Peyer's patch (tissue), 4 donors: ENCODE measurements at regions not wholly inside any gene's neighbourhood (a gene's known extent, or its start where the extent isn't known, plus 50 kb on each side); places are given as distances from the start of the nearest gene placed in this dataset.

ENCODE experiments used
- DNase-seq, 3 donors: peaks; one replicate each; pipeline ENCODE4 v3.0.0-alpha.2; 2017 to 2019
- H3K27ac ChIP-seq, 4 donors: fragments of 200-600 bp; sonication (generic); one replicate each; pipeline ENCODE4 v1.5.1; 2016 to 2019
- H3K27me3 ChIP-seq, 2 donors: fragments of 200-600 bp; sonication (generic); one replicate each; pipeline ENCODE4 v1.5.1; 2019
- H3K36me3 ChIP-seq, 3 donors: fragments of 200-600 bp; sonication (generic); one replicate each; pipeline ENCODE4 v1.5.1; 2016 to 2019
- H3K4me1 ChIP-seq, 4 donors: fragments of 200-600 bp; sonication (generic); one replicate each; pipeline ENCODE4 v1.5.1; 2016 to 2019
- H3K4me3 ChIP-seq, 4 donors: fragments of 200-600 bp; sonication (generic); 1 replicate in 3 of 4; 2 replicates in 1 of 4; pipeline ENCODE4 v1.5.1; 2016 to 2019; ENCODE audit warnings: mild to moderate bottlenecking in 1 of 4
- H3K9me3 ChIP-seq, 4 donors: fragments of 200-600 bp; sonication (generic); one replicate each; pipeline ENCODE4 v1.5.1; 2016 to 2019; ENCODE audit warnings: mild to moderate bottlenecking in 1 of 4
- CTCF ChIP-seq, 6 experiments: fragments of 450-650 bp in 4 of 6; fragments of 200-600 bp in 2 of 6; sonication (generic) in 1 of 6; IDR thresholded peaks; one replicate each; pipeline ENCODE4 v1.5.1; 2017 to 2019; ENCODE audit warnings: antibody characterized with exemption in 6 of 6, mild to moderate bottlenecking in 3 of 6, moderate library complexity in 1 of 6
- POLR2A ChIP-seq, 2 donors: fragments of 450-650 bp; IDR thresholded peaks; one replicate each; pipeline ENCODE4 v1.5.1; 2017; ENCODE audit warnings: antibody characterized with exemption in 2 of 2, mild to moderate bottlenecking in 2 of 2, moderate library complexity in 2 of 2

- no peaks in the 10 kb centered on the region for H3K27me3 ChIP-seq
- TF ChIP-seq CTCF (IDR thresholded peaks at IDR 0.05) (no peak), POLR2A (IDR thresholded peaks at IDR 0.05) (no peak)
- peaks cover 0 to 4% (median 2%) of the 10 kb centered on the region in 4 donors for H3K9me3 ChIP-seq
- no peaks in the 10 kb centered on the region for H3K36me3 ChIP-seq
- no peaks in the 10 kb centered on the region for H3K4me1 ChIP-seq
- no peak overlapping the region for H3K4me3 ChIP-seq
- no peak for DNase-seq
- H3K27ac ChIP-seq, result no peak overlapping the region
Measured at GRCh38 chr6:41409489-41409888, 74.1 kb downstream of the NCR2 start.

GRCh38 chr6:41411961-41412360 is 76.6 kb downstream of the NCR2 start:
- TF ChIP-seq POLR2A (IDR thresholded peaks at IDR 0.05) (no peak), CTCF (IDR thresholded peaks at IDR 0.05) (no peak)
- Histone ChIP-seq H3K4me3 (no peak overlapping the region), H3K27me3 (peaks cover 0 to 3% of the 10 kb centered on the region in 2 donors)

GRCh38 chr6:41413250-41413649 is 77.8 kb downstream of the NCR2 start:
- Histone ChIP-seq H3K9me3 (no peaks in the 10 kb centered on the region), H3K27me3 (peaks cover 0 to 3% of the 10 kb centered on the region in 2 donors), H3K4me1 (no peaks in the 10 kb centered on the region), H3K36me3 (no peaks in the 10 kb centered on the region), H3K27ac (no peak overlapping the region), H3K4me3 (no peak overlapping the region)
- TF ChIP-seq POLR2A (IDR thresholded peaks at IDR 0.05) (no peak), CTCF (IDR thresholded peaks at IDR 0.05) (no peak)
- no peak for DNase-seq

More at GRCh38 chr6:41411961-41412360, 76.6 kb downstream of the NCR2 start:
- no peaks in the 10 kb centered on the region for H3K36me3 ChIP-seq
- no peaks in the 10 kb centered on the region for H3K4me1 ChIP-seq
- H3K9me3 ChIP-seq, result no peaks in the 10 kb centered on the region
- H3K27ac ChIP-seq, result no peak overlapping the region
- DNase-seq, result no peak

- no peak overlapping the region for H3K4me3 ChIP-seq
- H3K36me3 ChIP-seq, result no peaks in the 10 kb centered on the region
- peaks cover 0 to 3% of the 10 kb centered on the region in 2 donors for H3K27me3 ChIP-seq
- H3K4me1 ChIP-seq, result no peaks in the 10 kb centered on the region
- peaks cover 0 to 4% (median 0%) of the 10 kb centered on the region in 4 donors for H3K9me3 ChIP-seq
- DNase-seq, result no peak
- no peak overlapping the region for H3K27ac ChIP-seq
- no peak for TF ChIP-seq CTCF (IDR thresholded peaks at IDR 0.05)
- no peak for TF ChIP-seq POLR2A (IDR thresholded peaks at IDR 0.05)
Measured at GRCh38 chr6:41416501-41416837, 81.1 kb downstream of the NCR2 start.

- TF ChIP-seq CTCF (IDR thresholded peaks at IDR 0.05) (no peak), POLR2A (IDR thresholded peaks at IDR 0.05) (no peak)
- H3K4me3 ChIP-seq, result no peak overlapping the region
- no peak for DNase-seq
- H3K27me3 ChIP-seq, result peaks cover 0 to 3% of the 10 kb centered on the region in 2 donors
- H3K36me3 ChIP-seq, result no peaks in the 10 kb centered on the region
- no peaks in the 10 kb centered on the region for H3K4me1 ChIP-seq
- no peak overlapping the region for H3K27ac ChIP-seq
- peaks cover 0 to 4% (median 0%) of the 10 kb centered on the region in 4 donors for H3K9me3 ChIP-seq
Measured at GRCh38 chr6:41418741-41419140, 83.3 kb downstream of the NCR2 start.

- no peak overlapping the region for H3K27ac ChIP-seq
- peaks cover 0 to 3% of the 10 kb centered on the region in 2 donors for H3K27me3 ChIP-seq
- TF ChIP-seq POLR2A (IDR thresholded peaks at IDR 0.05) (no peak), CTCF (IDR thresholded peaks at IDR 0.05) (no peak)
- DNase-seq, result no peak
- no peak overlapping the region for H3K4me3 ChIP-seq
- no peaks in the 10 kb centered on the region for H3K36me3 ChIP-seq
- H3K4me1 ChIP-seq, result no peaks in the 10 kb centered on the region
- peaks cover 0 to 4% (median 0%) of the 10 kb centered on the region in 4 donors for H3K9me3 ChIP-seq
Measured at GRCh38 chr6:41419385-41419784, 84.0 kb downstream of the NCR2 start.
